ENCODE measurements at regions not wholly inside any gene's neighbourhood (a gene's known extent, or its start where the extent isn't known, plus 50 kb on each side); places are given as distances from the start of the nearest gene placed in this dataset.

DNA sequence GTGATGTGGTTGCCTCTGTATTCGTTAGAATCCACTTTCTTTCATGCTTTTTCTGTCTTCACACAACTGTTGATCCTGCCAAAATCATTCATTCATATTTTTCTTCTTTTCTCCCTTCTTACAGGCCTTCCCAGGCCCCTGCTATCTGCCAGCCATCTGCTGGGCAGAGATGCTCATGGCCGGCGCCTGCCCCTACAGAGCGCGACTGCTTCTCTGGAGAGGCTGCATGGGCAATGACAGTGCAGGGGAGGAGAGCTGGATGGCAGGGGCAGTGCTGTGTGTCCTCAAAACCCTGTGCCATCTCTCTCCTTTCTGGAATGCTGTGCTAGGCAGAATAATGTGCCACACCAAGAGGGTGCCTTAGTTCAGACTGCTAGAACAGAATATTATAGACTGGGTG is 125.2 kb downstream of the INHBB start:
- no peak overlapping the region for H3K9ac ChIP-seq (replicated peaks in 1 of 4; ENCODE audit: extremely low read depth in 1 of 4, low read depth in 3 of 4, low read length in 3 of 4)
- H3K36me3 ChIP-seq (ENCODE audit: control insufficient read depth in 2 of 4, insufficient read depth in 4 of 4, low read length in 3 of 4), result no peaks in the 10 kb centered on the region
- peaks cover 0 to 7% (median 5%) of the 10 kb centered on the region in 4 experiments; a peak in 6 of 7 replicates for H3K4me1 ChIP-seq (replicated peaks in 1 of 4; ENCODE audit: control insufficient read depth in 3 of 4, insufficient read depth in 4 of 4, low read length in 3 of 4)
- CTCF ChIA-PET (ENCODE audit: partially characterized antibody), result interaction anchor here (0.6 to 1.3 kb wide), 5 partner anchors 13 to 128 kb away, joined by 3 to 6 read pairs (median 3); no protein-coding TSS in a partner anchor
- H3K18ac ChIP-seq (ENCODE audit: extremely low read depth, low read length), result no peak overlapping the region
- H3K79me1 ChIP-seq (ENCODE audit: low read depth, low read length), result no peaks in the 10 kb centered on the region
- no peaks in the 10 kb centered on the region for H3K79me2 ChIP-seq (ENCODE audit: control insufficient read depth in 1 of 2, insufficient read depth in 2 of 2, low read length in 2 of 2)
- H2BK120ac ChIP-seq (replicated peaks; ENCODE audit: low read depth, low read length), result no peak overlapping the region
- no peak overlapping the region for H4K5ac ChIP-seq (ENCODE audit: insufficient read length, low read depth, low read length)
- no peaks in the 10 kb centered on the region; the same call in 1 of the 2 replicates for H3K23me2 ChIP-seq (ENCODE audit: low read depth, low read length)
- no peak overlapping the region for H3K56ac ChIP-seq (replicated peaks; ENCODE audit: insufficient read length, low read depth, low read length)
- H4K8ac ChIP-seq (ENCODE audit: extremely low read depth, insufficient read depth, low read length), result no peak overlapping the region
- H3K4ac ChIP-seq (replicated peaks; ENCODE audit: insufficient read length, low read depth, low read length), result no peak overlapping the region
- no peak overlapping the region for H4K91ac ChIP-seq (replicated peaks; ENCODE audit: insufficient read length, low read length)
- H2BK5ac ChIP-seq (ENCODE audit: low read depth, low read length), result no peak overlapping the region
- no peak overlapping the region for H3K27ac ChIP-seq (ENCODE audit: low read depth, low read length)
- H2AFZ ChIP-seq (ENCODE audit: low read length), result no peak overlapping the region
- no peak overlapping the region for H2BK20ac ChIP-seq (ENCODE audit: low read length)
- H2AK5ac ChIP-seq (ENCODE audit: low read depth, low read length), result no peak overlapping the region
- peaks cover 54 to 94% (median 87%) of the 10 kb centered on the region in 4 experiments for H3K27me3 ChIP-seq (replicated peaks in 1 of 4; ENCODE audit: control insufficient read depth in 3 of 4, extremely low read depth in 1 of 4, insufficient read depth in 3 of 4, low read length in 3 of 4)
- 61% methylated on average over 5 of the region's 5 CpGs; no CpG with 5 or more reads in 1 of the 2 experiments for WGBS, 2 experiments (ENCODE audit: extremely low coverage in 1 of 2, insufficient coverage in 1 of 2, insufficient read length in 1 of 2, insufficient replicate concordance in 2 of 2, low coverage in 1 of 2, low lambda C conversion rate in 2 of 2, missing lambda C conversion rate in 1 of 2)
- H2BK12ac ChIP-seq (ENCODE audit: low read depth, low read length), result no peak overlapping the region
- peaks cover 0 to 20% of the 10 kb centered on the region in 2 experiments for H4K20me1 ChIP-seq (replicated peaks in 1 of 2; ENCODE audit: control insufficient read depth in 1 of 2, insufficient read depth in 2 of 2, low read length in 2 of 2)
- FAIRE-seq (no peak), DNase-seq (ENCODE audit: low read depth in 1 of 2, low spot score in 2 of 2) (no peak)
- POLR2A ChIA-PET (ENCODE audit: partially characterized antibody), result no interaction called here
- H2BK15ac ChIP-seq (ENCODE audit: low read length), result no peak overlapping the region
- H3K4me3 ChIP-seq (ENCODE audit: extremely low read depth in 1 of 4, insufficient read depth in 2 of 4, low read depth in 3 of 4, low read length in 4 of 4), result no peak overlapping the region
- 0 out of 4 replicates have a peak, but pooled peaks cover 0 to 7% of the 10 kb centered on the region in 2 experiments for H3K9me3 ChIP-seq (ENCODE audit: insufficient read depth in 2 of 2, low read depth in 1 of 2, low read length in 1 of 2)
- no peak overlapping the region for H3K14ac ChIP-seq (ENCODE audit: insufficient read length)
- H3K4me2 ChIP-seq (ENCODE audit: insufficient read depth in 1 of 2, low read depth in 2 of 2, low read length in 2 of 2), result no peak overlapping the region
- H3K23ac ChIP-seq (ENCODE audit: insufficient read length), result no peak overlapping the region
- TF ChIP-seq, protein P1, sequence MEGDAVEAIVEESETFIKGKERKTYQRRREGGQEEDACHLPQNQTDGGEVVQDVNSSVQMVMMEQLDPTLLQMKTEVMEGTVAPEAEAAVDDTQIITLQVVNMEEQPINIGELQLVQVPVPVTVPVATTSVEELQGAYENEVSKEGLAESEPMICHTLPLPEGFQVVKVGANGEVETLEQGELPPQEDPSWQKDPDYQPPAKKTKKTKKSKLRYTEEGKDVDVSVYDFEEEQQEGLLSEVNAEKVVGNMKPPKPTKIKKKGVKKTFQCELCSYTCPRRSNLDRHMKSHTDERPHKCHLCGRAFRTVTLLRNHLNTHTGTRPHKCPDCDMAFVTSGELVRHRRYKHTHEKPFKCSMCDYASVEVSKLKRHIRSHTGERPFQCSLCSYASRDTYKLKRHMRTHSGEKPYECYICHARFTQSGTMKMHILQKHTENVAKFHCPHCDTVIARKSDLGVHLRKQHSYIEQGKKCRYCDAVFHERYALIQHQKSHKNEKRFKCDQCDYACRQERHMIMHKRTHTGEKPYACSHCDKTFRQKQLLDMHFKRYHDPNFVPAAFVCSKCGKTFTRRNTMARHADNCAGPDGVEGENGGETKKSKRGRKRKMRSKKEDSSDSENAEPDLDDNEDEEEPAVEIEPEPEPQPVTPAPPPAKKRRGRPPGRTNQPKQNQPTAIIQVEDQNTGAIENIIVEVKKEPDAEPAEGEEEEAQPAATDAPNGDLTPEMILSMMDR (IDR thresholded peaks at IDR 0.05; ENCODE audit: control extremely low read depth in 1 of 3, insufficient read depth in 1 of 3, low read depth in 1 of 3, low read length in 3 of 3), result no peak
- TF ChIP-seq SP1 (IDR thresholded peaks at IDR 0.05; ENCODE audit: low read depth, low read length) (no peak), JUN (IDR thresholded peaks at IDR 0.05; ENCODE audit: low read depth, low read length) (no peak), CBX5 (IDR thresholded peaks at IDR 0.05; ENCODE audit: low read depth, low read length) (no peak), NANOG (IDR thresholded peaks at IDR 0.05; ENCODE audit: insufficient read depth, low read depth, low read length, poor library complexity, severe bottlenecking) (no peak), HDAC6 (IDR thresholded peaks at IDR 0.05; ENCODE audit: low read depth, low read length) (no peak), TAF1 (IDR thresholded peaks at IDR 0.05; ENCODE audit: low read depth, low read length) (no peak), NRF1 (IDR thresholded peaks at IDR 0.05; ENCODE audit: low read depth, low read length) (no peak), CHD2 (IDR thresholded peaks at IDR 0.05; ENCODE audit: low read length) (no peak), FOSL1 (IDR thresholded peaks at IDR 0.05; ENCODE audit: insufficient read depth, low read depth, low read length) (no peak), MAFK (IDR thresholded peaks at IDR 0.05; ENCODE audit: low read depth, low read length) (no peak), JUND (IDR thresholded peaks at IDR 0.05; ENCODE audit: low read length) (no peak)
